Stomach (tissue), 4 donors: ENCODE measurements at regions not wholly inside any gene's neighbourhood (a gene's known extent, or its start where the extent isn't known, plus 50 kb on each side); places are given as distances from the start of the nearest gene placed in this dataset.

Source experiments
- EP300 ChIP-seq: sonication (generic); formaldehyde crosslinking; IDR thresholded peaks from one replicate; pipeline ENCODE4 v1.6.1; 2017; ENCODE audit warnings: antibody characterized with exemption
- POLR2A ChIP-seq, 4 donors: fragments of 450-650 bp; IDR thresholded peaks; one replicate each; pipeline ENCODE4 v1.6.1; 2016; ENCODE audit warnings: antibody characterized with exemption in 4 of 4, control low read depth in 2 of 4, mild to moderate bottlenecking in 1 of 4, moderate library complexity in 1 of 4
- POLR2AphosphoS5 ChIP-seq, 3 donors: sonication (generic); formaldehyde crosslinking; IDR thresholded peaks; one replicate each; pipeline ENCODE4 v1.6.1; 2016; ENCODE audit warnings: antibody characterized with exemption in 3 of 3
- TF ChIP-seq, protein P1 (sequence below), 7 experiments: fragments of 450-650 bp in 4 of 7; fragments of 200-600 bp in 3 of 7; sonication (generic) in 3 of 7; IDR thresholded peaks; one replicate each; pipeline ENCODE4 v1.5.1; 2016 to 2019; ENCODE audit warnings: antibody characterized with exemption in 7 of 7, control low read depth in 2 of 7, mild to moderate bottlenecking in 1 of 7

- TF ChIP-seq, protein P1, sequence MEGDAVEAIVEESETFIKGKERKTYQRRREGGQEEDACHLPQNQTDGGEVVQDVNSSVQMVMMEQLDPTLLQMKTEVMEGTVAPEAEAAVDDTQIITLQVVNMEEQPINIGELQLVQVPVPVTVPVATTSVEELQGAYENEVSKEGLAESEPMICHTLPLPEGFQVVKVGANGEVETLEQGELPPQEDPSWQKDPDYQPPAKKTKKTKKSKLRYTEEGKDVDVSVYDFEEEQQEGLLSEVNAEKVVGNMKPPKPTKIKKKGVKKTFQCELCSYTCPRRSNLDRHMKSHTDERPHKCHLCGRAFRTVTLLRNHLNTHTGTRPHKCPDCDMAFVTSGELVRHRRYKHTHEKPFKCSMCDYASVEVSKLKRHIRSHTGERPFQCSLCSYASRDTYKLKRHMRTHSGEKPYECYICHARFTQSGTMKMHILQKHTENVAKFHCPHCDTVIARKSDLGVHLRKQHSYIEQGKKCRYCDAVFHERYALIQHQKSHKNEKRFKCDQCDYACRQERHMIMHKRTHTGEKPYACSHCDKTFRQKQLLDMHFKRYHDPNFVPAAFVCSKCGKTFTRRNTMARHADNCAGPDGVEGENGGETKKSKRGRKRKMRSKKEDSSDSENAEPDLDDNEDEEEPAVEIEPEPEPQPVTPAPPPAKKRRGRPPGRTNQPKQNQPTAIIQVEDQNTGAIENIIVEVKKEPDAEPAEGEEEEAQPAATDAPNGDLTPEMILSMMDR (IDR thresholded peaks at IDR 0.05) = no peak
- no peak for TF ChIP-seq POLR2A (IDR thresholded peaks at IDR 0.05)
- TF ChIP-seq POLR2AphosphoS5 (IDR thresholded peaks at IDR 0.05) = no peak
- no peak for TF ChIP-seq EP300
Measured at GRCh38 chr13:37392389-37392788, 206.2 kb downstream of the POSTN start.
